ENCODE measurements at regions not wholly inside any gene's neighbourhood (a gene's known extent, or its start where the extent isn't known, plus 50 kb on each side); places are given as distances from the start of the nearest gene placed in this dataset.
A peak's percentile ranks its signal among the peaks of the same experiment; 100 is the strongest.

- DNase-seq: no peak
These were observed 485.7 kb upstream of the ZNF385D start for GRCh38 chr3:22236490-22237270.

- no peak for DNase-seq
These were observed 488.0 kb upstream of the ZNF385D start for GRCh38 chr3:22239011-22239410.

GRCh38 chr3:22241110-22241509 lies 490.1 kb upstream of the ZNF385D start:
- DNase-seq: no peak

- DNase-seq: peak; percentile 17 to 79
These were observed 493.9 kb upstream of the ZNF385D start for GRCh38 chr3:22244761-22245521.

GRCh38 chr3:22245811-22246583 lies 495.0 kb upstream of the ZNF385D start:
- no peak for DNase-seq

- DNase-seq: no peak
These were observed 498.6 kb upstream of the ZNF385D start for GRCh38 chr3:22249658-22250057.

- DNase-seq: no peak
These were observed 506.2 kb upstream of the ZNF385D start for GRCh38 chr3:22257252-22257651.

GRCh38 chr3:22262386-22262785 lies 511.4 kb upstream of the ZNF385D start:
- DNase-seq: no peak

GRCh38 chr3:22263042-22263441 lies 512.0 kb upstream of the ZNF385D start:
- no peak for DNase-seq

GRCh38 chr3:22265403-22265802 lies 514.4 kb upstream of the ZNF385D start:
- DNase-seq: no peak

GRCh38 chr3:22269831-22270230 lies 518.8 kb upstream of the ZNF385D start:
- DNase-seq: no peak

- no peak for DNase-seq
These were observed 525.3 kb upstream of the ZNF385D start for GRCh38 chr3:22276351-22276750.

GRCh38 chr3:22284559-22284958 lies 533.5 kb upstream of the ZNF385D start:
- DNase-seq: peak in 1 of 2 experiments; percentile 63

GRCh38 chr3:22288756-22289155 lies 537.7 kb upstream of the ZNF385D start:
- no peak for DNase-seq

- DNase-seq: no peak
These were observed 541.7 kb upstream of the ZNF385D start for GRCh38 chr3:22292681-22293080.

- DNase-seq: no peak
These were observed 545.6 kb upstream of the ZNF385D start for GRCh38 chr3:22296601-22297000.

GRCh38 chr3:22297436-22297835 lies 546.4 kb upstream of the ZNF385D start:
- DNase-seq: no peak

GRCh38 chr3:22306454-22306853 lies 555.4 kb upstream of the ZNF385D start:
- DNase-seq: no peak

- no peak for DNase-seq
These were observed 557.9 kb upstream of the ZNF385D start for GRCh38 chr3:22308871-22309270.

- no peak for DNase-seq
These were observed 564.9 kb upstream of the ZNF385D start for GRCh38 chr3:22315925-22316324.

GRCh38 chr3:22318325-22318724 lies 567.3 kb upstream of the ZNF385D start:
- DNase-seq: no peak

- peak; percentile 69 to 84 for DNase-seq
These were observed 568.4 kb upstream of the ZNF385D start for GRCh38 chr3:22319446-22319845.

GRCh38 chr3:22322861-22323260 lies 571.9 kb upstream of the ZNF385D start:
- DNase-seq: no peak

GRCh38 chr3:22326305-22326704 lies 575.3 kb upstream of the ZNF385D start:
- no peak for DNase-seq

Data from SW 1271 (cell line).